HG03565 (cell line): ENCODE measurements at regions not wholly inside any gene's neighbourhood (a gene's known extent, or its start where the extent isn't known, plus 50 kb on each side); places are given as distances from the start of the nearest gene placed in this dataset.
"Not testable (repeated sequence)": the region's sequence is repeated elsewhere in the genome, so short reads cannot be mapped to it uniquely, and the experiment has no call there.

Experiments
- ATAC-seq: cut with Tn5 transposase; IDR thresholded peaks from one replicate; pipeline ENCODE4 v1.9.1; 2021; ENCODE audit warnings: mild to moderate bottlenecking, moderate library complexity; ENCODE audit not compliant: unreplicated experiment

DNA sequence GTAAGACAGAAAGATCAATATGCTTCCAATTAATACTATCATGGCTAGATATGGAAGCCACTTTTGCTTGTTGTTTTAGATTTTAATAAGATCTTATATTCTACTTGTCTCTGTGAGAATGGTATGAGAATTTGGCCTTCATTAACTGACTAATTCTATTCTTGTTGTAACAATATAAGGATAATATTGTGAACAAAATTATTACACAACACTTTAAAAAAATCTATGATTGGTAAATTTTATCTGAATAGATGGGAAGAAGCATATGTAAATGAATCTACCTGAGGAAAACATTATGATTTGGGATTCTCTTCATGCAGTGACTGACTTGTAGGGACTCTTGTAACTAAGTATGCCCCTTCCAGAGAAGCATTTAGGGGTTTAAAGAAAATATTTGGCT, 308.9 kb upstream of the KCND2 start:
- ATAC-seq = no peak

DNA sequence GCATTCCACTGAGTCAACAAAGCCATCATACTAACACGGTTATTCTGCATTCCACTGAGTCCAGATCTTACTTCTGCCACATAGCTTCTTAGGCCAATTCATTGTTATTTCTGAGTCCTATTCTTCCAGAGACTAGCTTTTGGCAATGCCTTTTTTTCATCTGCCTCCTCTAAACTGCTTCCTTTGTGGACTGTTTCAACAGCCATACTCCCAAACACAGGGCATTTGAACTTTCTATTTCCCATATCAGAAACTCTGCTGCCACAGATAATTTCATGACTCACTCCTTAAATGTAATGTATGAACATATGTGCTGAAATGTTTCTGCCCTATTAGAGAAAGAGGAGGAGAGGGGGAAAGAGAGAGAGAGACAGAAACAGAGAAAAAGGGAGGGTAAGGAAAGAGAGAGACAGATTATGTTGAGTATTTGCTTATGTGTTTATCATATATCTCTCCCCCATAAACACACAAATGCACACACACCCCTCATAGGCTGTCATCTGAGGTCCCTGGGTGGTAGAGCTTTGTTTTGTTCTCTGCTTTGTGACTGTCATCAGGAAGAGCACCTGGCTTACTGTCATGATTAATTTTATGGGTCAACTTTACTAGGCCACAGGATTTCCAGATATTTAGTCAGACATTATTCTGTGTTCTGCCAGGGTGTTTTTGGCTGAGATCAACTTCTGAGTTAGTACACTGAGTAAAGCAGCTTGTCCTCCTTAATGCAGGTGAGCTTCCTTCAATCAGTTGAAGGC, 308.0 kb upstream of the KCND2 start:
- ATAC-seq = no peak

DNA sequence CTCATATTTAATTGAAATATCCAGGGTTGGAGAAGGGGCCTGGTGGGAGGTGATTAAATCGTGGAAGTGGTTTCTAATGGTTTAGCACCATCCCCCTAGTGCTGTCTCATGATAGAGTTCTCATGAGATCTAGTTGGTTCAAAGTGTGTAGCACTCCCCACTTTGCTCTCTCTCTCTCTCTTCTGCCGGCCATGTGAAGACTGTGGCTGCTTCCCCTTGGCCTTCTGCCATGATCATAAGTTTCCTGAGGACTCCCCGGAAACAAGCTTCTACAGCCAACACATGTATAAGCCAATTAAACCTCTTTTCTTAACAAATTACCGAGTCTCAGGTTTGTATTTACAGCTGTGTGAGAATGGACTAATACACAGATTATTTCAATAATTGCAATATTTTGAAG, 305.8 kb upstream of the KCND2 start:
- ATAC-seq = no peak

DNA sequence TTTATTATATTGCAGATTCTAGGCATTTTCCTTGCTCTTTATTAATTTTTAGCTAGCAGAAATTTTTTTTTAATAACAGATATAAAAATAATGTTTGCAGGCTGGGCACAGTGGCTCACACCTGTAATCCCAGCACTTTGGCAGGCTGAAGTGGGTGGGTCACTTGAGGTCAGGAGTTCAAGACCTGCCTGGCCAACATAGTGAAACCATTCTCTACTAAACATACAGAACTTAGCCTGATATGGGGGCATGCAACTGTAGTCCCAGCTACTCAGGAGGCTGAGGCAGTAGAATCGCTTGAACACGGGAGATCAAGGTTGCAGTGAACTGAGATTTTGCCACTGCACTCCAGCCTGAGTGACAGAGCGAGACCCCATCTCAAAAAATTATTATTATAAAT, 304.6 kb upstream of the KCND2 start:
- not testable (repeated sequence) for ATAC-seq

DNA sequence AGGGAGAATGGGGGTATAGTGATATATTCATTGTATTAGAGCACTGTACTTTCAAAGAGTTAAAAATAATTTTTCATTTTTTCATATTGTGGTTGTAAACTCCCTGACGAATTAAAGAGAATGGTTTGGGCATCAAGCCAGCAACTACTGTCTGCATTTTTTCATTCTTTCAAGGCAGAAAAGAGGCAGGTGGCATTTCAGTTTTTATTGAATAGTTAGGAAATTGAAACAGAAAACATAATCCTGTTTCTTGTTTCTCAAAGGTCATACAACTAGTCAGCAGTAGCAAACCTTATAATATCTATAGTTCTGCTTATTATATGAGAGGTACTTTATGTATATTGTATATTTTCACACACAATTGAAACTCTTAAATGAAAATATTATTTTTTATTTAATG, 303.9 kb upstream of the KCND2 start:
- no peak for ATAC-seq

DNA sequence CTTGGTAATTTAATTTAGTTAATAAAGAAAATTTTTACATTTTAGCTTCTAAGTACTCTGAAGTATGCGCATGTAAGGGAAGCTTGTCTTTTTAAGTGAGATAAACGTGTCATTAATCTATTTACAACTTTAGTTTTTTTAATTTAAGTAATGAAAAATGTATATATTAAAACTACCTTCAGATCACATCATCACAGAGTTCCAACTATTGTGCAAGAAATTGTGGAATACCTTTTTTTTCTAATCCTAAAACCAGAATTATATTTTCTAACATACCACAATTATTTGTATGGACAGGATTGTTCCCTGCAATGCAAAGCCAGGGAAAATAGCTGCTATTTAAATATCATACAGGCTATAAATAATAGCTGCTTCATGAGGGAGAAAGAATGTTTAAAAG, 303.2 kb upstream of the KCND2 start:
- no peak for ATAC-seq

DNA sequence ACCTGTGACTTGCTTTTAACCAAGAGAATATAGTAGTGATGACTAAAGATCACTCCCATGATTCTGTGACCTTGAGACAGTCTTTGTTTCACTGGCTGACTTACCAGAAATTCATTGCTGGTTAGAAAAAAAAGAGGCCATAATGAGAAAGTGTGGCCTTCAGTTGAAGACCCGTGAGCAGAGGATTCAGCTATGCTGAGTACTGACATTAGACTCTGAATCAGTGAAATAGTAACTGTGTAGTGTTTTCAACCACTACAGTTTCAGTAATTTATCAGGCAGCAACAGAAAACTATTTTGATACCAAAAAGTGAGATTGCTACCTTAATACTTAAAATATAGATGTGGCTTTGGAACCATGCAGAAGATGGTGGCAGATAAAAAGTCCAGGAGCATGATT, 298.0 kb upstream of the KCND2 start:
- ATAC-seq = no peak

DNA sequence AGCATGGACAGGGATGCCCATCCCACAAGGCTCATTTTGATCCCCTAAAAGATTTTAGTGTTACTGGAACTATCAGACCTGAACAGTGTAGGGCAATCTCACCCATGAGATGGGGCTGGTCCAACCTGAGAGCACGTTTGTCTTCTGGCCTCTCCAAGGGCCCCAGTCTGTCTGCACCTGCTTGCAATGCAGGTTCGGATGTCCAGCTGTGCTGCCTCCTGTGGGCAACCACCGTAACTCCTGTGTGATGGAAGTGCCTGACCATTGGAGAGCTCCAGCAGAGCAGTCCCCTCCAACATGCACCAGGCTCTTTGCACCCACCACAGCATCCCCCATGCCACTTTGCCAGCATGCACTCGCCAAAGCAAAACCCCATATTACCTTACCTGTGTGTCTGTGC, 290.1 kb upstream of the KCND2 start:
- no peak for ATAC-seq

DNA sequence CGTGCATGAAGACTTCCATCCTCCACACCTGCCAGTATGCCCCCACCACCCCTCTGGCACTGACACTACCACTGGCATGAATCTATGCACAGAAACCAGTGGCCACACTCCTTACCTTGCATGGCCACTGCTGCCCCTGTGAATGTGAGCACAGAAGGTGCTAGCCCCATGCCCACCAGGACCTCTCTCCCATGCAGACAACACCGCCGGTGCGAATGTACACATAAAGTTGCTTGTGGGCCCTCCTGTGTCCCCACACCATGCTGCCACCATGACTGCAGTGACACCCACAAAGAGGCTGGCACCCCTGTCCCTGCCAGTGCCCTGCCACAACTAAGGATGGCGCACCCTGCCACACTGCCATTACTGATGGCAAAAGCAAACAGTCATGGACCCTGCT, 289.5 kb upstream of the KCND2 start:
- ATAC-seq = no peak

DNA sequence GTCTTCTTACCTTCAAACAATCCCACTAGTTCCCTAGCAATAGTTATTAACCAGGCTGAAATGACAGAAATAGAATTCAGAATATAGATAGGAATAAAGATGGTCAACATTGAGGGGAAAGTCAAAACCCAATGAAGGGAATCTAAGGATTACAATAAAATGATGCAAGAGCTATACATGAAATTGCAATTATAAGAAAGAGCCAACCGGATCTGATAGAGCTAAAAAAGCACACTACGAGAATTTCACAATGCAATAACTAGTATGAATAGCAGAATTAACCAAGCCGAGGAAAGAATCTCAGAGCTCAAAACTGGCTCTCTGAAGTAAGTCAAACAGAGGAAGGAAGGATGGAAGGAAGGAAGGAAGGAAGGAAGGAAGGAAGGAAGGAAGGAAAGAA, 288.7 kb upstream of the KCND2 start:
- ATAC-seq = no peak

DNA sequence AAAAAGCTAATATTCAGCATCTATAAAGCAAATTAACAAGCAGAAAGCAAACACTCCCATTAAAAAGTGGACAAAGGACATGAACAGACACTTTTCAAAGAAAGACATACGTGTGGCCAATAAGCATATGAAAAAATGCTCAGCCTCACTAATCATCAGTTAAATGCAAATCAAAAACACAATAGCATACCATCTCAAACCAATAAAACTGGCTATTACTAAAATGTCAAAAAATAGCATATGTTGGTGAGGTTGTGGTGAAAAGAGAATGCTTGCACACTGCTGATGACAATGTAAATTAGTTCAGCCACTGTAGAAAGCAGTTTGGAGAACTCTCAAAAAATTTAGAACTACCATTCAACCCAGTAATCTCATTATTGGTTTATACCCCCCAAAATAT, 284.6 kb upstream of the KCND2 start:
- no peak for ATAC-seq

DNA sequence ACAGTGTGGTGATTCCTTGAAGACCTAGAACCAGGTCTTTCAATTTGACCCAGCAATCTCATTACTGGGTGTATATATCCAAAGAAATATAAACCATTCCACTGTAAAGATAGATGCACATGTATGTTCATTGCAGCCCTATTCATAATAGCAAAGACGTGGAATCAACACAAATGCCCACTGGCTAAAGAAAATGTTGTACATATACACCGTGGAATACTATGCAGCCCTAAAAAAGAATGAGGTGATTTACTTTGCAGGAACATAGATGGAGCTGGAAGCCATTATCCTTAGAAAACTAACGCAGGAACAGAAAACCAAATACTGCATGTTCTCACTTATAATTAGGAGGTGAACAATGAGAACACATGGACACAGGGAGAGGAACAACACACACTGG, 278.0 kb upstream of the KCND2 start:
- ATAC-seq = no peak

DNA sequence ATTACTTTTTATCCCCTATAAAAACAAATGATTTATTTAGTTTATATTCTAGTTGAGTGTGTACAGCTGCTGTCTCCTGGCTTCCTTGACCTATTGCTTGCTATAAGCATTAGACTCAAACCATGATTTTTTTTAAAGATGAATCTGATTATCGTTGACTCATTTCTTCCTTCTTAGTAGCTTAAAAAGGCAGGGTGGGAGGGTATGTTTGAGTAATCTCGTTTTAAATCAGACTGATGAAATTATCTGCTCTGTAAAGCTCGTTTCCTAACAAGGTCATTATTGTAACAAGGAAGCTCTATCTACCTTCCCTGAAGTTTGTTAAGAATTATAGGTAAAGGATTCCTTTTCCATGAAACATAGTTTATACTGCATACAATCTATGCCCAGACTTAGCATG, 276.3 kb upstream of the KCND2 start:
- peak; percentile 88 for ATAC-seq

DNA sequence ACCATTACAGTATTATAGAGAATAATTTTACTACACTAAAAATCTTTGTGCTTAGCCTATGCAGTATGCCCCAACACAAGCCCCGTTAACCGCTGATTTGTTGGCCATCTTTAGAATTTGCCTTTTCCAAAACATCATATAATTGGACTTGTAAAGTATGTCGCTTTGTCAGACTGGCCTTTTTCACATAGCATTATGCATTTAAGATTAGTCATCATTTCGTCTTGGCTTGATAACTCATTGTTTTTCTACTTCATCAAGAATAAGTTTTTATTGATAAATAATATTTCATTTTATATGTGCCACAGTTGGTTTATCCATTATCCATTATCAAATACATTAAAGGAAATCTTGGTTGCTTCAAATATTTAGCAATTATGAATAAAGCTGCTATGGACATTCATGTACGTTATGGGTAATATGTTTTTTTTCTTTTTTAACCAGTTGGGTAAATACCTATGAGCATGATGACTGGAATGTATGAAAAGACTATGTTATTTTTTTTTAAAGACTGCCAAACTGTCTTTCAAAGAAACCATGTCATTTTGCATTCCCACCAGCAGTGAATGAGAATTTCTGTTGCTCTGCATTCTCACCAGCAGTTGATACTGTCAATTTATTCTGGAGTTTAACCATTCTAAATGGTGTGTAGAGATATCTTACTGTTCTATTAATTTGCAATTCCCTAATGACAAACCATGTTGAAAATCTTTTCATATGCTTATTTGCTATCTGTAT, 273.1 kb upstream of the KCND2 start:
- no peak for ATAC-seq

DNA sequence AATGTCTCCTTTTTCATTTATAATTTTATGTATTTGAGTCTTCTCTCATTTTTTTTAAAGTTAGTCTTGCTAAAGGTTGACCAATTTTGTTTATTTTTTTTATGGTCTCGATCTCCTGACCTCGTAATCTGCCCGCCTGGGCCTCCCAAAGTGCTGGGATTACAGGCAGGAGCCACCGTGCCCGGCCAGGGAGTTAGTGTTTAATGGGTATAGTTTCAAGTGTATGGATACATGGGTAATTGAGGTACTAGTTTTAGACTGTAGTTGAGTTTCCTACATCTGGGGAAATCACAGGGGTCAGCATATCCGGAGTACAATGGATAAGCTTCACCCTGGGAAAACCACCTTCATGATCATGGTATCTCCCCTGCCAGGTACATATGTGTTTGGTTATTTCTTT, 267.3 kb upstream of the KCND2 start:
- ATAC-seq = no peak

DNA sequence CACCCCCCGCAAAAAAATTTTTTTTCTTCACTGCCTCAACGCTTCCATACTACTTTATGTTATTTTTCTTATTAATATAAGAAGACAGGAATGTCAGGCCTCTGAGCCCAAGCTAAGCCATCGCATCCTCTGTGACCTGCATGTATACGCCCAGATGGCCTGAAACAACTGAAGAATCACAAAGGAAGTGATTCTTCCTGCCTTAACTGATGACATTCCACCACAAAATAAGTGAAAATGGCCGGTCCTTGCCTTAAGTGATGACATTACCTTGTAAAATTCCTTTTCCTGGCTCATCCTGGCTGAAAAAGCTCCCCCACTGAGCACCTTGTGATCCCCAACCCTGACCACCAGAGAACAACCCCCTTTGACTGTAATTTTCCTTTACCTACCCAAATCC, 258.7 kb upstream of the KCND2 start:
- not testable (repeated sequence) for ATAC-seq

DNA sequence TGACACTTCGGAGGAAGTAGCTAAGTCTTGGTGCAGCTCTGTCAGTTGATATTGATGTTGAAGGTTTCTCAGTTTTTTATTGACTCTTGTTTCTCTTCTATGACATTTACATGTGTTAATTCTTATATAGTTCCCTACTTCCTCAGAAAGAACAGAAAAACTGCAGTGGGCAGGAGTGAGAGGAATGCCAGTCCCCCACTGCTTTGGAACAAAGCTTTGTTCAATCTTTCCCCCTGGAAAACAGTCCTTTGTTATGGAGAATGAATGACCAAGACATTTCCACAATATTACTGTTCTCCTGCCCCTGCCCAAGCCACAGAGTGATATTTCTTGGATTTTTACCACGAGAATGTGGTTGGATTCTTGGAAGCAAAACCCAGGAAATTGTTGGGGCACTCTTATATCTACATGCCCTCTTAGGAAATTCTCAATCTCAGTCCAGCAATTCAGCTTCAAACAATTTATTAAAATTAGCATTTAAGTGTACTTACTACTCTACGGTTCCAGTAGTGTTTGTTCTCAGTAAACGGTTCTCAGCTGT, 258.0 kb upstream of the KCND2 start:
- ATAC-seq = no peak

DNA sequence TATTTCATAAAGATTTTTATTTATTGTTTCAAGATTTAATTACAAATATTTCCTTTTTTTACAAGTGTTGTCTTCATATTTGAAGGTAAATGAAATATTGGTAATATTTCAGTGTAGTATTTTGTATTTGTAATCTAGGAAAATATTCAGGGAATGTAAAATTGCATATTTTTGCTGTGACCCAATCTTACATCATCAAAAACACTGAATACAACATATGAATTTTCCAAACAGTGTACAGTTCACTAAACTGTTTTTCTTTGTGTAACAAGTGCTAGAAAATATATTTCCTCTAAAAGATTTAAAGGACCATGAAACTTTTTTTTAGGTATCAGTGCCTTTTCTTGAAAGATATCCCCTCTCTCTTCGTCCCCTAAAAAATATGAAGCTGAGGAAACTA, 251.9 kb upstream of the KCND2 start:
- ATAC-seq = no peak

DNA sequence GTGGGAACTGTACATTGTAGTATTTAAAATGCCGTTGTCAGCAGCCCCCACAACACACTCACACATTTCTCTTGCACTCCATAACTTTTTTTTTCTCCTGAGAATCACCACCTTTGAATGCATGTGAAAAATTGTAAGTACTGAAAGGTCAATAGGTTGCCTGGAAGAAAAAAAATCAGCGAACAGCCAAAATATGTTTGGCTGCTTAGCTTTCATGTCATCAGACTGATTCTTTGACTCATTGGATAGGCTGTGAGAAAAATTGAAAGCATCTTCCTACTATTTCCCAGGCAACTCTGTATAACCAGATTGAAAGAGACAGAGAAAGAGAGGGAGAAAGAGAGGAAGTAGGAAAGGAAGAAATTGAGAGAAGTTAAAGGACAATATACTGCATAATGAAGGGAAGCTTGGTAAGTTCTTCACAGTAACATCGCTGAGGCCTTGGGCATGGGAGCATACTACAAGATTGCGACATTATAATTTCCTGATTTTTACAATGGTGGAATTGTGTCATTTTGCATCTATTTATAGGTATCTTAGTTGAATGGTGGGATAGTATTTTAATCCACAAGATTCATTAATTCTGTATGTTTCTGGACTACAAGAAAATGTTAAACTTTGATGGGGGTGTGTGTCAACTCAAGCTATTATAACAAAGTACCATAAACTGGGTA, 249.3 kb upstream of the KCND2 start:
- ATAC-seq = no peak

DNA sequence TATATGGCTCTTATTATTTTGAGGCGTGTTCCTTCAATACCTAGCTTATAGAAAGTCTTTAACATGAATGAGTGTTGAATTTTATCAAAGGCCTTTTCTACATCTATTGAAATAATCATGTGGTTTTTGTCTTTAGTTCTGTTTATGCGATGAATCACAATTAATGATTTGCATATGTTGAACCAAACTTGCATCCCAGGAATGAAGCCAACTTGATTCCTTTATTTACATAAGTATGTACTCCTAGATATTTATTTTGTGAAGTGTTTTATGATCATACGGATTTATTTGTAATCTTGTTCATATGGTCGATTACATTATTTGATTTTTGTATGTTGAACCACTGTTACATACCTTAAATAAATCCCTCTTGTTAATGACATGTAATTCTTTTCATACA, 244.3 kb upstream of the KCND2 start:
- ATAC-seq = no peak

DNA sequence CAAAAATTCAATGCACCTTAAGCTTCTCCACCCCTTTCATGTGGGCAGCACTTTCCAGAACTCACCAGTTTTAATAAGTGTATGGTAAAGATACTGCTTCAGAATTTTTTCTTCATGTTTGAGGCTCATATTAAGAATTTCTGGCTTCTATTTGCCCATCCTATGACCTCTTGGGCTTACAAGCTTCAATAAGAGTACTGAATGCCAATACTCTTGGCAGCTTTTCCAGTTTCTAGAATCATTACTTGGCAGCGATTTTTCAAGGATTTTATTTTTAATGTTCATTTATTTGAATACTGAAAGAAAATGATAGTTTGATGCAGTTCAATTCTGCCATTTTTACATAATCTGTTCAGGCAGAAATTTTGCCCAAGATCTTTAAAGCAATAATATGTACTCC, 242.1 kb upstream of the KCND2 start:
- no peak for ATAC-seq

DNA sequence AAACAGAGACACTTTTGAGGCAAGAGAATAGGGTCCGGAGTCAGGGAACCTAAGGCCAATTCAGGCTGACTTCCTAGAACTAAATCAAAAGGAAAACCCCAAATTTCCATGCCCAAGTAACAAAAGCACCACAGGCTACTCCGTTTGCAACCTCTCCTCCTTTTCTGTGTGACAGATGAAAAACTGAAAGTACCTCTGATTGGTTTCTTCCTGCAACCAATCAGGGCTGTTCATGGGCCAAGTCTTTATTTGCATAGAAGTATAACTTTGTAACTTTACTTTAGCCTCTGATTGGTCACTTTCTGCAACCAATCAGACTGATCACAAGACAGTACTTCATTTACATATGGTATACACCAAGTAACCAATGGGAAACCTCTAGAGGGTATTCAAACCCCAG, 239.9 kb upstream of the KCND2 start:
- no peak for ATAC-seq
